HEK293T (cell line): ENCODE measurements at regions not wholly inside any gene's neighbourhood (a gene's known extent, or its start where the extent isn't known, plus 50 kb on each side); places are given as distances from the start of the nearest gene placed in this dataset.
"Not testable (repeated sequence)": the region's sequence is repeated elsewhere in the genome, so short reads cannot be mapped to it uniquely, and the experiment has no call there.

ENCODE experiments used
- CTCF ChIA-PET: fragments of 350-600 bp; formaldehyde crosslinking; extraction: SDS; loops from one replicate; lab custom pipeline; 2021; ENCODE audit warnings: antibody characterized with exemption, inconsistent platforms; lab: Yijun Ruan, JAX
- POLR2A ChIA-PET: fragments of 350-600 bp; formaldehyde crosslinking; extraction: SDS; loops from one replicate; lab custom pipeline; 2020; ENCODE audit warnings: antibody characterized with exemption, inconsistent platforms; lab: Yijun Ruan, JAX
- DNase-seq: peaks from one replicate; pipeline ENCODE4 v3.0.0; 2012; ENCODE audit warnings: mixed read lengths; ENCODE audit errors: extremely low spot score
- ARNT ChIP-seq: fragments of 450-650 bp; IDR thresholded peaks from 2 replicates; pipeline ENCODE4 v1.6.1; 2017; ENCODE audit warnings: mild to moderate bottlenecking
- BHLHE40 ChIP-seq: fragments of 450-650 bp; IDR thresholded peaks from 2 replicates; pipeline ENCODE4 v1.6.1; 2016; ENCODE audit warnings: mild to moderate bottlenecking, moderate library complexity, borderline replicate concordance
- CTBP1 ChIP-seq: fragments of 450-650 bp; IDR thresholded peaks from 2 replicates; pipeline ENCODE4 v1.6.1; 2016; ENCODE audit warnings: borderline replicate concordance
- ELF4 ChIP-seq: fragments of 450-650 bp; IDR thresholded peaks from 2 replicates; pipeline ENCODE4 v1.6.1; 2017; ENCODE audit warnings: antibody characterized with exemption
- FOXA1 ChIP-seq: fragments of 450-650 bp; IDR thresholded peaks from 2 replicates; pipeline ENCODE4 v1.6.1; 2016; ENCODE audit warnings: mild to moderate bottlenecking
- FOXK2 ChIP-seq: fragments of 450-650 bp; IDR thresholded peaks from 2 replicates; pipeline ENCODE4 v1.6.1; 2016; ENCODE audit warnings: mild to moderate bottlenecking
- FOXM1 ChIP-seq: fragments of 450-650 bp; IDR thresholded peaks from 2 replicates; pipeline ENCODE4 v1.6.1; 2017; ENCODE audit warnings: mild to moderate bottlenecking, borderline replicate concordance
- HDGF ChIP-seq: fragments of 450-650 bp; IDR thresholded peaks from 2 replicates; pipeline ENCODE4 v1.6.1; 2017; ENCODE audit warnings: antibody characterized with exemption, borderline replicate concordance
- L3MBTL2 ChIP-seq: fragments of 450-650 bp; conservative IDR thresholded peaks from 2 replicates; pipeline ENCODE4 v1.6.1; 2016; ENCODE audit warnings: mild to moderate bottlenecking
- LEF1 ChIP-seq: fragments of 450-650 bp; IDR thresholded peaks from 2 replicates; pipeline ENCODE4 v1.6.1; 2017; ENCODE audit warnings: mild to moderate bottlenecking, borderline replicate concordance
- NFRKB ChIP-seq: fragments of 450-650 bp; IDR thresholded peaks from 2 replicates; pipeline ENCODE4 v1.6.1; 2016; ENCODE audit warnings: mild to moderate bottlenecking, moderate library complexity
- SP1 ChIP-seq: fragments of 450-650 bp; IDR thresholded peaks from 2 replicates; pipeline ENCODE4 v1.6.1; 2017
- SUZ12 ChIP-seq: fragments of 450-650 bp; IDR thresholded peaks from 2 replicates; pipeline ENCODE4 v1.6.1; 2016; ENCODE audit warnings: mild to moderate bottlenecking
- TARDBP ChIP-seq: fragments of 450-650 bp; IDR thresholded peaks from 2 replicates; pipeline ENCODE4 v1.6.1; 2016
- ZNF384 ChIP-seq: fragments of 450-650 bp; IDR thresholded peaks from 2 replicates; pipeline ENCODE4 v1.6.1; 2016
- TF ChIP-seq, protein P1 (sequence below): fragments of 450-650 bp; IDR thresholded peaks from 2 replicates; pipeline ENCODE4 v1.6.1; 2016

DNA sequence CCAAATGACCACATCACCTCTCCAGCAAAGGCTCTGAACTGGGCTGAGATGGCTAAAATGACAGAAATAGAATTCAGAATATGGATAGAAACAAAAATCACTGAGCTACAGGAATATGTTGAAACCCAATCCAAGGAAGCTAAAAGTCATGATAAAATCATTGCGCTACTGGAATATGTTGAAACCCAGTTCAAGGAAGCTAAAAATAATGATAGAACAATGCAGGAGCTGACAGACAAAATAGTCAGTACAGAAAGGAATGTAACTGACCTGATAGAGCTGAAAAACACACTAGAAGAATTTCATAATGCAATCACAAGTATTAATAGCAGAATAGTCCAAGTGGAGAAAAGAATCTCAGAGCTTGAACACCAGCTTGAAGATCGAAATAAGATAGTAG is 394.9 kb upstream of the GRAMD2B start:
- ChIA-PET POLR2A (no interaction called here), CTCF (no interaction called here)
- TF ChIP-seq LEF1 (no peak), SUZ12 (no peak), ZNF384 (no peak), HDGF (no peak), L3MBTL2 (no peak), ELF4 (no peak), FOXM1 (no peak), TARDBP (no peak), SP1 (no peak), CTBP1 (no peak), BHLHE40 (no peak), ARNT (no peak), FOXK2 (no peak)
- TF ChIP-seq, protein P1, sequence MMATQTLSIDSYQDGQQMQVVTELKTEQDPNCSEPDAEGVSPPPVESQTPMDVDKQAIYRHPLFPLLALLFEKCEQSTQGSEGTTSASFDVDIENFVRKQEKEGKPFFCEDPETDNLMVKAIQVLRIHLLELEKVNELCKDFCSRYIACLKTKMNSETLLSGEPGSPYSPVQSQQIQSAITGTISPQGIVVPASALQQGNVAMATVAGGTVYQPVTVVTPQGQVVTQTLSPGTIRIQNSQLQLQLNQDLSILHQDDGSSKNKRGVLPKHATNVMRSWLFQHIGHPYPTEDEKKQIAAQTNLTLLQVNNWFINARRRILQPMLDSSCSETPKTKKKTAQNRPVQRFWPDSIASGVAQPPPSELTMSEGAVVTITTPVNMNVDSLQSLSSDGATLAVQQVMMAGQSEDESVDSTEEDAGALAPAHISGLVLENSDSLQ: no peak
- DNase-seq: no peak

DNA sequence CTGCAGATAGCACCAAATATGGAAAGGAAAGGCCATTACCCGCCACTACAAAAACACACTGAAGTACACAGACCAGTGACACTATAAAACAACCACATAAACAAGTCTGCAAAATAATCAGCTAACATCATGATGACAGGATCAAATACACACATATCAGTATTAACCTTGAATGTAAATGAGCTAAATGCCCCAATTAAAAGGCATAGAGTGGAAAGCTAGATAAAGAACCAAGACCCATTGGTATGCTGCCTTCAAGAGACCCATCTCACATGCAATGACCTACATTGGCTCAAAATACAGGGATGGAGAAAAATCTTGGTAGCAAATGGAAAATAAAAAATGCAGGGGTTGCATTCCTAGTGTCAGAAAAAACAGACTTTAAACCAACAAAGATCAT is 393.9 kb upstream of the GRAMD2B start:
- POLR2A ChIA-PET, DNase-seq, CTCF ChIA-PET: not testable (repeated sequence)

DNA sequence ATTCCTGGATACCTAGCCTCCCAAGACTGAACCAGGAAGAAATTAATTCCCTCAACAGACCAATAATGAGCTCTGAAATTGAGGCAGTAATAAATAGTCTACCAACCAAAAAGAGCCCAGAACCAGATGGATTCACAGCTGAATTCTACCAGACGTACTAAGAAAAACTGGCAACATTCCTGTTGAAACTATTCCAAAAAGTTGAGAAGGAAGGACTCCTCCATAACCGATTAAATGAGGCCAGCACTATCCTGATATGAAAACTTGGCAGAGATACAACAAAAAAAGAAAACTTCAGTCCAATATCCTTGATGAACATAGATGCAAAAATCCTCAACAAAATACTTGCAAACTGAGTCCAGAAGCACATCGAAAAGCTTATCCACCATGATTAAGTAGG is 392.5 kb upstream of the GRAMD2B start:
- ChIA-PET POLR2A (no interaction called here), CTCF (no interaction called here)
- no peak for TF ChIP-seq BHLHE40
- no peak for TF ChIP-seq CTBP1
- TF ChIP-seq FOXA1: no peak
- no peak for TF ChIP-seq ZNF384
- no peak for TF ChIP-seq SP1

DNA sequence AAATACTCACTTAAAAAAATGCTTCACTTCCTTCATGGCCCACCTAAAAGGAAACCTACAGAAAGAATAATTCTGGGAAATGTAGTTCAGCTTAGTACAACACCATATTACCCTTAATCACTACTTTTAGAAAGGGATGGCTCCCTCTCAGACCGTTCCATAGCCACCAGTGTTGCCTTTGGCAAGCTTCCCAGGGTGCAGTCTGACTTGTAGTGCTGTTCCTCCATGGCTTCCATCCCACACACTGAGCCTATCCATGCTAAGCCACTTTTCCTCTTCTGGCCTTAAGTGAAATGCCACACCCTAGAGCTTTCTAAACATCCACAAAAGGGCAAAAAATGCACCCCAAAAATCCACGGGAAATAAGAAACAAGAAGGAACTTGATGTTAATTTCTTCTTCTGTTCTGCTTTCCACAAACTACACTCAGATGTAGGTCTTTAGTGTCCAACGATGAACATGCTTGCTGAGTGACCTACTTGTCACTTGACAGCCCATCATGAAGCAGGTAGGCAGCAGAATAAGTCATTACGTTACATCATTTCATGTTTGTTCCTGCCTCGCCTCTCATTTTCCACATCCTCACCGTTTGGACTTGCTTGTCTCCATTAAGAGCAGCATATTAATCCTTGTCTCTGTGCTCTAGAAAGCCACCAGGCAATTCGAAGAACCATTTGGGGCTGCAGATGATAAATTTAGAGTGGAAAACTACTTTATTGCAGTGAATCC is 391.1 kb upstream of the GRAMD2B start:
- DNase-seq: no peak
- CTCF ChIA-PET: interaction anchor here (0.5 kb wide), 1 partner anchor 1381 kb away, joined by 4 read pairs; no protein-coding TSS in a partner anchor
- TF ChIP-seq, protein P1: no peak
- no peak for TF ChIP-seq BHLHE40
- no peak for TF ChIP-seq CTBP1
- no peak for TF ChIP-seq ELF4
- no peak for TF ChIP-seq SP1
- POLR2A ChIA-PET: no interaction called here

More for the DNA sequence above, 392.5 kb upstream of the GRAMD2B start:
- DNase-seq: no peak

GRCh38 chr5:126043688-126044087 is 379.5 kb upstream of the GRAMD2B start:
- DNase-seq: no peak
- ChIA-PET POLR2A (no interaction called here), CTCF (no interaction called here)
- no peak for TF ChIP-seq HDGF
- no peak for TF ChIP-seq ELF4
- TF ChIP-seq LEF1: no peak
- no peak for TF ChIP-seq NFRKB
- TF ChIP-seq FOXK2: no peak
- no peak for TF ChIP-seq ZNF384
- no peak for TF ChIP-seq BHLHE40
- no peak for TF ChIP-seq L3MBTL2
- no peak for TF ChIP-seq TARDBP
- no peak for TF ChIP-seq FOXA1
- TF ChIP-seq ARNT: no peak
- TF ChIP-seq, protein P1: no peak

DNA sequence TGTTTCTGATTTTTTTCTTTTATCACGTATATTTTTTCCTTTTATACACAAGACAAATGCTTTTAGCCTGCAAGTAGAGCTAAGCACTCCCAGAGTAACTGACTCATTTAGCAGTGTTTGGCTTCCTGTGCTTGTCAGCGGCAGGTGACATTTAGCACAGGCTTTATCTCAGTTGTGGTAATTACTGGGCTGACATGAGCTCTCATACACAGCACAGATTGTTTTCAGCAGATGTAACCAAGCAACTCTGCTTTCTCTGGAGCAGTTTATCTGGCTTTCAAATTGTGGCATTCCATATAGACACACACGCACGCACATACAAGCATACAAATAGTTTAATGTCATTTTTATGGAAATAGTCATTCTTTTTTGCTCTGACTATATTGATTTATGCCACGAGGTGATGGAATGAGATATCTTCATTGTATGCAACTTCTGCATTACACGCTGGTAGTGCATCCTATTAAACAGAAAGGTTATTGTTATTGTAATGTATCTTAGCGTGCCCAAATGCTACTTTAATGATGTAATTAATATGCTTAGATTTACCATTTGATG is 379.0 kb upstream of the GRAMD2B start:
- ChIA-PET CTCF (no interaction called here), POLR2A (no interaction called here)
- DNase-seq: peak; percentile 28
- TF ChIP-seq ZNF384 (no peak), FOXK2 (no peak), ARNT (0 out of 2 replicates have a peak, but pooled peaks have one; percentile 31), CTBP1 (no peak; the same call in 1 of the 2 replicates), TARDBP (no peak)
- TF ChIP-seq, protein P1: peak; percentile 71
